CD4-positive, alpha-beta T cell treated with Interleukin-4 for 1 hour (primary cell): ENCODE measurements at regions not wholly inside any gene's neighbourhood (a gene's known extent, or its start where the extent isn't known, plus 50 kb on each side); places are given as distances from the start of the nearest gene placed in this dataset.
A peak's percentile ranks its signal among the peaks of the same experiment; 100 is the strongest.
"Not testable (repeated sequence)": the region's sequence is repeated elsewhere in the genome, so short reads cannot be mapped to it uniquely, and the experiment has no call there.

Experiments
- DNase-seq, 2 donors: peaks; one replicate each; pipeline ENCODE4 v3.0.0-alpha.2; 2020 to 2022

- DNase-seq, result not testable (repeated sequence)
These were observed 68.7 kb upstream of the LIPC start for GRCh38 chr15:58363118-58363517.

GRCh38 chr15:58363673-58364072 lies 68.1 kb upstream of the LIPC start:
- DNase-seq, result not testable (repeated sequence)

GRCh38 chr15:58365098-58365497 lies 66.7 kb upstream of the LIPC start:
- DNase-seq, result not testable (repeated sequence)

- DNase-seq, result peak in 1 of 2 donors; percentile 57
These were observed 62.5 kb upstream of the LIPC start for GRCh38 chr15:58369261-58369701.

- DNase-seq, result no peak
These were observed 61.8 kb upstream of the LIPC start for GRCh38 chr15:58369956-58370355.

- no peak for DNase-seq
These were observed 57.6 kb upstream of the LIPC start for GRCh38 chr15:58374147-58374546.

GRCh38 chr15:58377193-58377592 lies 54.6 kb upstream of the LIPC start:
- DNase-seq, result no peak

GRCh38 chr15:58378241-58379085 lies 53.3 kb upstream of the LIPC start:
- no peak for DNase-seq

- not testable (repeated sequence) for DNase-seq
These were observed 52.3 kb upstream of the LIPC start for GRCh38 chr15:58379454-58379853.

- no peak for DNase-seq
These were observed 51.4 kb upstream of the LIPC start for GRCh38 chr15:58380280-58380945.

- DNase-seq, result no peak
These were observed 50.1 kb upstream of the LIPC start for GRCh38 chr15:58381697-58382096.
